Hepatocyte (in vitro differentiated cells): ENCODE measurements at regions not wholly inside any gene's neighbourhood (a gene's known extent, or its start where the extent isn't known, plus 50 kb on each side); places are given as distances from the start of the nearest gene placed in this dataset.

ENCODE experiments used
- DNase-seq: peaks from one replicate; pipeline ENCODE4 v3.0.0-alpha.2; 2016; ENCODE audit warnings: low spot score
- H2AFZ ChIP-seq: fragments of 200-600 bp; sonication (generic); 2 replicates; pipeline ENCODE4 v1.6.0; 2016; ENCODE audit warnings: antibody characterized with exemption, mild to moderate bottlenecking
- H3K27ac ChIP-seq: fragments of 200-600 bp; sonication (generic); 2 replicates; pipeline ENCODE4 v1.5.1; 2016; ENCODE audit warnings: mild to moderate bottlenecking
- H3K27me3 ChIP-seq: fragments of 200-600 bp; sonication (generic); 2 replicates; pipeline ENCODE4 v1.6.1; 2016
- H3K36me3 ChIP-seq: fragments of 200-600 bp; sonication (generic); replicated peaks from 2 replicates; pipeline ENCODE4 v1.5.1; 2016; ENCODE audit warnings: low read depth; ENCODE audit not compliant: insufficient read depth
- H3K4me1 ChIP-seq: fragments of 200-600 bp; sonication (generic); 2 replicates; pipeline ENCODE4 v1.5.1; 2016; ENCODE audit warnings: mild to moderate bottlenecking, moderate library complexity; ENCODE audit not compliant: insufficient read depth
- H3K4me2 ChIP-seq: fragments of 200-600 bp; sonication (generic); 2 replicates; pipeline ENCODE4 v1.6.0; 2016
- H3K4me3 ChIP-seq: fragments of 200-600 bp; sonication (generic); 2 replicates; pipeline ENCODE4 v1.5.1; 2016; ENCODE audit warnings: mild to moderate bottlenecking
- H3K79me2 ChIP-seq: fragments of 200-600 bp; sonication (generic); 2 replicates; pipeline ENCODE4 v1.6.0; 2017; ENCODE audit warnings: mild to moderate bottlenecking
- H3K9me2 ChIP-seq: fragments of 200-600 bp; sonication (generic); replicated peaks from 2 replicates; pipeline ENCODE4 v1.6.0; 2017; ENCODE audit warnings: mild to moderate bottlenecking; ENCODE audit not compliant: insufficient read depth
- H3K9me3 ChIP-seq: fragments of 200-600 bp; sonication (generic); 2 replicates; pipeline ENCODE4 v1.5.1; 2016; ENCODE audit warnings: low read depth, mild to moderate bottlenecking
- H4K20me1 ChIP-seq: fragments of 200-600 bp; sonication (generic); 2 replicates; pipeline ENCODE4 v1.6.0; 2016; ENCODE audit warnings: mild to moderate bottlenecking; ENCODE audit not compliant: insufficient read depth, poor library complexity, severe bottlenecking
- CTCF ChIP-seq: fragments of 200-600 bp; sonication (generic); IDR thresholded peaks from 2 replicates; pipeline ENCODE4 v1.5.1; 2016; ENCODE audit warnings: antibody characterized with exemption, mild to moderate bottlenecking; ENCODE audit not compliant: poor library complexity
- EZH2 ChIP-seq: fragments of 200-600 bp; sonication (generic); IDR thresholded peaks from 2 replicates; pipeline ENCODE4 v1.6.1; 2016; ENCODE audit warnings: antibody characterized with exemption, mild to moderate bottlenecking, borderline replicate concordance
- EZH2phosphoT487 ChIP-seq: fragments of 200-600 bp; sonication (generic); IDR thresholded peaks from one replicate; pipeline ENCODE4 v1.6.1; 2018; ENCODE audit warnings: antibody characterized with exemption, mild to moderate bottlenecking, low read depth, moderate library complexity; ENCODE audit not compliant: unreplicated experiment, severe bottlenecking
- WGBS: methylation state at CpG from one replicate; pipeline ENCODE4 v1.1.6; 2016; ENCODE audit warnings: low lambda C conversion rate; ENCODE audit errors: missing lambda C conversion rate; 5-methylcytosine and 5-hydroxymethylcytosine counted together

- Histone ChIP-seq H4K20me1 (no peaks in the 10 kb centered on the region), H2AFZ (no peak overlapping the region), H3K4me1 (no peaks in the 10 kb centered on the region), H3K4me3 (no peak overlapping the region), H3K27me3 (no peaks in the 10 kb centered on the region), H3K27ac (no peak overlapping the region), H3K36me3 (no peaks in the 10 kb centered on the region), H3K79me2 (no peaks in the 10 kb centered on the region), H3K9me3 (no peaks in the 10 kb centered on the region), H3K4me2 (no peak overlapping the region), H3K9me2 (no peaks in the 10 kb centered on the region)
- WGBS = 92% methylated on average over 1 of the region's 1 CpG
- no peak for DNase-seq
- TF ChIP-seq EZH2phosphoT487 (no peak), EZH2 (no peak), CTCF (no peak)
Measured at GRCh38 chr6:100274147-100274546, 190.6 kb downstream of the SIM1 start.

- Histone ChIP-seq H4K20me1 (no peaks in the 10 kb centered on the region), H3K36me3 (no peaks in the 10 kb centered on the region), H3K9me3 (no peaks in the 10 kb centered on the region), H2AFZ (no peak overlapping the region), H3K9me2 (no peaks in the 10 kb centered on the region), H3K27me3 (no peaks in the 10 kb centered on the region), H3K27ac (no peak overlapping the region), H3K4me1 (no peaks in the 10 kb centered on the region), H3K4me3 (no peak overlapping the region), H3K79me2 (no peaks in the 10 kb centered on the region), H3K4me2 (no peak overlapping the region)
- 95% methylated on average over 2 of the region's 2 CpGs for WGBS
- DNase-seq = no peak
- TF ChIP-seq CTCF (no peak), EZH2 (no peak), EZH2phosphoT487 (no peak)
Measured at GRCh38 chr6:100271625-100272024, 193.1 kb downstream of the SIM1 start.

- Histone ChIP-seq H3K9me2 (no peaks in the 10 kb centered on the region), H2AFZ (no peak overlapping the region), H3K36me3 (no peaks in the 10 kb centered on the region), H3K79me2 (no peaks in the 10 kb centered on the region), H4K20me1 (no peaks in the 10 kb centered on the region), H3K27ac (no peak overlapping the region), H3K4me2 (no peak overlapping the region), H3K27me3 (no peaks in the 10 kb centered on the region), H3K4me1 (no peaks in the 10 kb centered on the region), H3K4me3 (no peak overlapping the region), H3K9me3 (no peaks in the 10 kb centered on the region)
- DNase-seq = no peak
- 92% methylated on average over 5 of the region's 5 CpGs for WGBS
- TF ChIP-seq EZH2 (no peak), CTCF (no peak), EZH2phosphoT487 (no peak)
Measured at GRCh38 chr6:100271202-100271601, 193.5 kb downstream of the SIM1 start.

GRCh38 chr6:100269189-100269588 lies 195.5 kb downstream of the SIM1 start:
- H3K79me2 ChIP-seq = no peaks in the 10 kb centered on the region
- no peaks in the 10 kb centered on the region for H3K4me1 ChIP-seq
- TF ChIP-seq CTCF = no peak
- no peak for TF ChIP-seq EZH2phosphoT487
- no peak for TF ChIP-seq EZH2
- no peaks in the 10 kb centered on the region for H3K27me3 ChIP-seq
- H3K9me3 ChIP-seq = no peaks in the 10 kb centered on the region
- no peak overlapping the region for H2AFZ ChIP-seq
- H3K4me3 ChIP-seq = no peak overlapping the region
- H3K36me3 ChIP-seq = no peaks in the 10 kb centered on the region
- no peak for DNase-seq
- no peak overlapping the region for H3K4me2 ChIP-seq
- no peak overlapping the region for H3K27ac ChIP-seq
- H3K9me2 ChIP-seq = no peaks in the 10 kb centered on the region
- no peaks in the 10 kb centered on the region for H4K20me1 ChIP-seq
- 61% methylated on average over 2 of the region's 2 CpGs for WGBS
